GM12878 (cell line): ENCODE measurements at regions not wholly inside any gene's neighbourhood (a gene's known extent, or its start where the extent isn't known, plus 50 kb on each side); places are given as distances from the start of the nearest gene placed in this dataset.

Experiments used
- ATAC-seq: fragments of 200-7000 bp; cut with Tn5 transposase; 3 replicates; pipeline ENCODE4 v1.9.1; 2020; ENCODE audit warnings: mild to moderate bottlenecking, moderate library complexity
- BruUV-seq: library from RNA; stranded (reverse); fragments of 400-500 nt; replicated peaks from 2 replicates; lab custom pipeline; 2021; lab: Mats Ljungman, UMichigan
- CTCF ChIA-PET: fragments of 300-600 bp; sonication (Branson Sonifier 250); formaldehyde crosslinking; extraction: SDS; loops from one replicate; lab custom pipeline; 2021; ENCODE audit warnings: inconsistent platforms; lab: Yijun Ruan, JAX
- POLR2A ChIA-PET: fragments of 350-600 bp; formaldehyde crosslinking; extraction: SDS; loops from one replicate; lab custom pipeline; 2021; ENCODE audit warnings: inconsistent platforms; lab: Charles Lee
- RAD21 ChIA-PET: fragments of 300-600 bp; sonication (Branson Sonifier 250); formaldehyde crosslinking; loops from one replicate; lab custom pipeline; 2023; ENCODE audit warnings: antibody characterized with exemption; ENCODE audit not compliant: unreplicated experiment; lab: Charles Lee
- SMC1A ChIA-PET: fragments of 300-600 bp; sonication (Branson Sonifier 250); formaldehyde crosslinking; loops from one replicate; lab custom pipeline; 2023; ENCODE audit not compliant: unreplicated experiment, uncharacterized antibody; lab: Charles Lee
- DNase-seq: peaks from one replicate; pipeline ENCODE4 v3.0.0-alpha.2; 2011; ENCODE audit warnings: low read depth, low spot score
- FAIRE-seq: peaks from 3 replicates; lab custom pipeline; 2011; peaks lifted over from hg19 to GRCh38; lab: Jason Lieb, UNC
- H2AFZ ChIP-seq: 2 replicates; pipeline ENCODE4 v1.6.0; 2011; ENCODE audit warnings: low read depth, low read length, control low read depth; ENCODE audit not compliant: control insufficient read depth
- H3K27ac ChIP-seq: 2 replicates; pipeline ENCODE4 v1.5.1; 2011; ENCODE audit warnings: control low read depth; ENCODE audit not compliant: control insufficient read depth, insufficient read depth
- H3K27me3 ChIP-seq, 2 experiments: replicated peaks in 1 of 2; 2 replicates each; pipeline versions ENCODE4 v1.6.0 to v1.6.1; 2011; ENCODE audit warnings: low read length in 1 of 2; ENCODE audit not compliant: control insufficient read depth in 2 of 2, insufficient read depth in 2 of 2
- H3K36me3 ChIP-seq, 2 experiments: 2 replicates each; pipeline ENCODE4 v1.5.1; 2011; ENCODE audit warnings: low read length in 1 of 2; ENCODE audit not compliant: control insufficient read depth in 2 of 2, insufficient read depth in 2 of 2
- H3K4me1 ChIP-seq: 2 replicates; pipeline ENCODE4 v1.6.1; 2011; ENCODE audit warnings: mild to moderate bottlenecking, low read length, moderate library complexity, mixed read lengths; ENCODE audit not compliant: control insufficient read depth, insufficient read depth
- H3K4me2 ChIP-seq: 2 replicates; pipeline ENCODE4 v1.6.0; 2011; ENCODE audit warnings: control low read depth; ENCODE audit not compliant: control insufficient read depth, insufficient read depth
- H3K4me3 ChIP-seq: fragments of 200-600 bp; sonication (generic); 2 replicates; pipeline ENCODE4 v1.5.1; 2016
- H3K79me2 ChIP-seq: 2 replicates; pipeline ENCODE4 v1.6.0; 2011; ENCODE audit warnings: low read length; ENCODE audit not compliant: control insufficient read depth, insufficient read depth
- H3K9ac ChIP-seq: 2 replicates; pipeline ENCODE4 v1.8.0; 2011; ENCODE audit warnings: low read length, control low read depth, mixed read lengths; ENCODE audit not compliant: control insufficient read depth, insufficient read depth
- H3K9me3 ChIP-seq: replicated peaks from 3 replicates; pipeline ENCODE4 v1.5.1; 2011; ENCODE audit warnings: mild to moderate bottlenecking, low read length; ENCODE audit not compliant: control insufficient read depth, insufficient read depth
- H4K20me1 ChIP-seq: 2 replicates; pipeline ENCODE4 v1.6.0; 2011; ENCODE audit not compliant: control insufficient read depth, insufficient read depth
- BACH1 ChIP-seq: fragments of 450-650 bp; IDR thresholded peaks from 2 replicates; pipeline ENCODE4 v1.6.1; 2017; ENCODE audit warnings: mild to moderate bottlenecking, borderline replicate concordance
- CHD4 ChIP-seq: fragments of 200-600 bp; sonication (generic); IDR thresholded peaks from 2 replicates; pipeline ENCODE4 v1.6.1; 2016; ENCODE audit warnings: mild to moderate bottlenecking
- GATAD2B ChIP-seq: fragments of 450-650 bp; conservative IDR thresholded peaks from 2 replicates; pipeline ENCODE4 v1.6.1; 2017; ENCODE audit warnings: low read depth, mild to moderate bottlenecking, moderate library complexity
- HDGF ChIP-seq: fragments of 450-650 bp; IDR thresholded peaks from 2 replicates; pipeline ENCODE4 v1.6.1; 2016; ENCODE audit warnings: antibody characterized with exemption
- MTA2 ChIP-seq: fragments of 450-650 bp; IDR thresholded peaks from 2 replicates; pipeline ENCODE4 v1.6.1; 2016; ENCODE audit warnings: low read depth, mild to moderate bottlenecking, moderate library complexity
- MXI1 ChIP-seq: fragments of 150-350 bp; IDR thresholded peaks from 2 replicates; pipeline ENCODE4 v1.6.1; 2011; ENCODE audit warnings: low read depth, mild to moderate bottlenecking, inconsistent platforms, low read length, improper control_type of control experiment
- NR2C1 ChIP-seq: fragments of 450-650 bp; IDR thresholded peaks from 2 replicates; pipeline ENCODE4 v1.6.1; 2017; ENCODE audit warnings: antibody characterized with exemption, mild to moderate bottlenecking, moderate library complexity
- PAX5 ChIP-seq: IDR thresholded peaks from 2 replicates; pipeline ENCODE4 v1.6.1; 2011; ENCODE audit warnings: low read depth, low read length, borderline replicate concordance
- POLR2A ChIP-seq: IDR thresholded peaks from 2 replicates; pipeline ENCODE4 v1.6.1; 2011; ENCODE audit warnings: low read depth, mild to moderate bottlenecking, low read length
- RB1 ChIP-seq: fragments of 450-650 bp; formaldehyde crosslinking; IDR thresholded peaks from 2 replicates; pipeline ENCODE4 v1.6.1; 2017; ENCODE audit warnings: mild to moderate bottlenecking, borderline replicate concordance
- RFX5 ChIP-seq: IDR thresholded peaks from 2 replicates; pipeline ENCODE4 v1.6.1; 2011; ENCODE audit warnings: low read depth, low read length, improper control_type of control experiment
- YY1 ChIP-seq: IDR thresholded peaks from 2 replicates; pipeline ENCODE4 v1.6.1; 2011; ENCODE audit warnings: low read depth, mild to moderate bottlenecking, low read length
- ZNF274 ChIP-seq: IDR thresholded peaks from one replicate; pipeline ENCODE4 v1.8.0; 2011; ENCODE audit not compliant: insufficient read length, insufficient read depth
- ZSCAN29 ChIP-seq: fragments of 450-650 bp; IDR thresholded peaks from 2 replicates; pipeline ENCODE4 v1.6.1; 2017; ENCODE audit warnings: mild to moderate bottlenecking, moderate library complexity
- WGBS: methylation state at CpG from one replicate; pipeline ENCODE4 v1.1.6; 2016; ENCODE audit warnings: low lambda C conversion rate; ENCODE audit not compliant: insufficient replicate concordance, insufficient coverage; ENCODE audit errors: missing lambda C conversion rate; 5-methylcytosine and 5-hydroxymethylcytosine counted together
- in situ Hi-C: fragments of 300-500 bp; cut with MboI; formaldehyde crosslinking; loops from 9 replicates; pipeline ENCODE4 v1.14.3; 2018; ENCODE audit warnings: mixed read lengths
- intact Hi-C: fragments of 100-400 bp; cut with micrococcal nuclease; formaldehyde crosslinking; loops from one replicate; pipeline ENCODE4 v1.14.2; 2022; ENCODE audit not compliant: unreplicated experiment
- TF ChIP-seq, protein P1 (sequence below): fragments of 450-650 bp; formaldehyde crosslinking; IDR thresholded peaks from 2 replicates; pipeline ENCODE4 v1.5.0; 2022; ENCODE audit warnings: mild to moderate bottlenecking, missing genetic modification characterization
- TF ChIP-seq, protein P2 (sequence below): fragments of 450-650 bp; IDR thresholded peaks from 2 replicates; pipeline ENCODE4 v1.6.1; 2016; ENCODE audit warnings: mild to moderate bottlenecking, moderate library complexity, borderline replicate concordance

DNA sequence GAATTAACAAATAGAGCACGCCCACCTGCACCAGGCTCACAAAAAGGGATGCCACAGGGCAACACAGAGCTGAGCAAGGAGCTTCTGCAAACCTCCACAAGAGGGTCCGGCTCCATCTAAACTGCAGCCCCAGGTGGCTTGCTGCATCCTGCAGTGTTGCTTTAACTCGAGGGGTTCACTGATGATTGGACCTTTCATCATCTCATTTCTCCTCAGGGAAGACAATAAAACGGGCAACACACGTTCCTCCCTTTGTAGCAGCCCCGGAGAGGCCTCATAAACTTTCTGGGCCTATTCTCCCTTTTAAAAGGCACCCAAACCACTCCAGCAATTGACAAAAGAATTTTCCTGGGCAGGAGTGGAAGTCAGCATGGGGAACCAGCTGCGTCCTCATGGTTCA, 161.5 kb upstream of the CDH4 start:
- no peak for DNase-seq
- H3K79me2 ChIP-seq: no peaks in the 10 kb centered on the region
- under 1% methylated on average over 7 of the region's 7 CpGs for WGBS
- ChIA-PET SMC1A (no interaction called here), RAD21 (no interaction called here), POLR2A (no interaction called here), CTCF (no interaction called here)
- in situ Hi-C loops: no loop called here
- TF ChIP-seq CHD4: no peak
- no peak for TF ChIP-seq YY1
- TF ChIP-seq MTA2: no peak
- TF ChIP-seq, protein P1, sequence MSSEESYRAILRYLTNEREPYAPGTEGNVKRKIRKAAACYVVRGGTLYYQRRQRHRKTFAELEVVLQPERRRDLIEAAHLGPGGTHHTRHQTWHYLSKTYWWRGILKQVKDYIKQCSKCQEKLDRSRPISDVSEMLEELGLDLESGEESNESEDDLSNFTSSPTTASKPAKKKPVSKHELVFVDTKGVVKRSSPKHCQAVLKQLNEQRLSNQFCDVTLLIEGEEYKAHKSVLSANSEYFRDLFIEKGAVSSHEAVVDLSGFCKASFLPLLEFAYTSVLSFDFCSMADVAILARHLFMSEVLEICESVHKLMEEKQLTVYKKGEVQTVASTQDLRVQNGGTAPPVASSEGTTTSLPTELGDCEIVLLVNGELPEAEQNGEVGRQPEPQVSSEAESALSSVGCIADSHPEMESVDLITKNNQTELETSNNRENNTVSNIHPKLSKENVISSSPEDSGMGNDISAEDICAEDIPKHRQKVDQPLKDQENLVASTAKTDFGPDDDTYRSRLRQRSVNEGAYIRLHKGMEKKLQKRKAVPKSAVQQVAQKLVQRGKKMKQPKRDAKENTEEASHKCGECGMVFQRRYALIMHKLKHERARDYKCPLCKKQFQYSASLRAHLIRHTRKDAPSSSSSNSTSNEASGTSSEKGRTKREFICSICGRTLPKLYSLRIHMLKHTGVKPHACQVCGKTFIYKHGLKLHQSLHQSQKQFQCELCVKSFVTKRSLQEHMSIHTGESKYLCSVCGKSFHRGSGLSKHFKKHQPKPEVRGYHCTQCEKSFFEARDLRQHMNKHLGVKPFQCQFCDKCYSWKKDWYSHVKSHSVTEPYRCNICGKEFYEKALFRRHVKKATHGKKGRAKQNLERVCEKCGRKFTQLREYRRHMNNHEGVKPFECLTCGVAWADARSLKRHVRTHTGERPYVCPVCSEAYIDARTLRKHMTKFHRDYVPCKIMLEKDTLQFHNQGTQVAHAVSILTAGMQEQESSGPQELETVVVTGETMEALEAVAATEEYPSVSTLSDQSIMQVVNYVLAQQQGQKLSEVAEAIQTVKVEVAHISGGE (CRISPR knock-in tag): no peak
- TF ChIP-seq RB1: no peak
- TF ChIP-seq, protein P2, sequence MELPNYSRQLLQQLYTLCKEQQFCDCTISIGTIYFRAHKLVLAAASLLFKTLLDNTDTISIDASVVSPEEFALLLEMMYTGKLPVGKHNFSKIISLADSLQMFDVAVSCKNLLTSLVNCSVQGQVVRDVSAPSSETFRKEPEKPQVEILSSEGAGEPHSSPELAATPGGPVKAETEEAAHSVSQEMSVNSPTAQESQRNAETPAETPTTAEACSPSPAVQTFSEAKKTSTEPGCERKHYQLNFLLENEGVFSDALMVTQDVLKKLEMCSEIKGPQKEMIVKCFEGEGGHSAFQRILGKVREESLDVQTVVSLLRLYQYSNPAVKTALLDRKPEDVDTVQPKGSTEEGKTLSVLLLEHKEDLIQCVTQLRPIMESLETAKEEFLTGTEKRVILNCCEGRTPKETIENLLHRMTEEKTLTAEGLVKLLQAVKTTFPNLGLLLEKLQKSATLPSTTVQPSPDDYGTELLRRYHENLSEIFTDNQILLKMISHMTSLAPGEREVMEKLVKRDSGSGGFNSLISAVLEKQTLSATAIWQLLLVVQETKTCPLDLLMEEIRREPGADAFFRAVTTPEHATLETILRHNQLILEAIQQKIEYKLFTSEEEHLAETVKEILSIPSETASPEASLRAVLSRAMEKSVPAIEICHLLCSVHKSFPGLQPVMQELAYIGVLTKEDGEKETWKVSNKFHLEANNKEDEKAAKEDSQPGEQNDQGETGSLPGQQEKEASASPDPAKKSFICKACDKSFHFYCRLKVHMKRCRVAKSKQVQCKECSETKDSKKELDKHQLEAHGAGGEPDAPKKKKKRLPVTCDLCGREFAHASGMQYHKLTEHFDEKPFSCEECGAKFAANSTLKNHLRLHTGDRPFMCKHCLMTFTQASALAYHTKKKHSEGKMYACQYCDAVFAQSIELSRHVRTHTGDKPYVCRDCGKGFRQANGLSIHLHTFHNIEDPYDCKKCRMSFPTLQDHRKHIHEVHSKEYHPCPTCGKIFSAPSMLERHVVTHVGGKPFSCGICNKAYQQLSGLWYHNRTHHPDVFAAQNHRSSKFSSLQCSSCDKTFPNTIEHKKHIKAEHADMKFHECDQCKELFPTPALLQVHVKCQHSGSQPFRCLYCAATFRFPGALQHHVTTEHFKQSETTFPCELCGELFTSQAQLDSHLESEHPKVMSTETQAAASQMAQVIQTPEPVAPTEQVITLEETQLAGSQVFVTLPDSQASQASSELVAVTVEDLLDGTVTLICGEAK: no peak
- TF ChIP-seq HDGF: no peak
- TF ChIP-seq ZNF274: no peak
- TF ChIP-seq ZSCAN29: no peak
- TF ChIP-seq PAX5: no peak
- TF ChIP-seq NR2C1: no peak
- no peak for TF ChIP-seq RFX5
- no peak for TF ChIP-seq BACH1
- no peak for TF ChIP-seq GATAD2B
- no peak for TF ChIP-seq POLR2A
- no peak for TF ChIP-seq MXI1
- H3K27me3 ChIP-seq: no peaks in the 10 kb centered on the region
- H3K9me3 ChIP-seq: no peaks in the 10 kb centered on the region; the same call in 2 of the 3 replicates
- no peak for ATAC-seq
- no peaks in the 10 kb centered on the region for H3K4me1 ChIP-seq
- intact Hi-C loops: no loop called here
- no peak overlapping the region for H3K4me2 ChIP-seq
- no peak overlapping the region for H2AFZ ChIP-seq
- no peak overlapping the region for H3K4me3 ChIP-seq
- H4K20me1 ChIP-seq: no peaks in the 10 kb centered on the region
- H3K27ac ChIP-seq: no peak overlapping the region
- no peak overlapping the region for H3K9ac ChIP-seq
- no TSS peak for BruUV-seq
- no peaks in the 10 kb centered on the region for H3K36me3 ChIP-seq
- FAIRE-seq: no peak
